NT2/D1 (cell line): ENCODE measurements at regions not wholly inside any gene's neighbourhood (a gene's known extent, or its start where the extent isn't known, plus 50 kb on each side); places are given as distances from the start of the nearest gene placed in this dataset.

ENCODE experiments used
- YY1 ChIP-seq: IDR thresholded peaks from 2 replicates; pipeline ENCODE4 v1.6.1; 2011; ENCODE audit not compliant: insufficient read length, insufficient read depth
- ZNF274 ChIP-seq: IDR thresholded peaks from 2 replicates; pipeline ENCODE4 v1.6.1; 2011; ENCODE audit warnings: mild to moderate bottlenecking, low read depth, low read length

DNA sequence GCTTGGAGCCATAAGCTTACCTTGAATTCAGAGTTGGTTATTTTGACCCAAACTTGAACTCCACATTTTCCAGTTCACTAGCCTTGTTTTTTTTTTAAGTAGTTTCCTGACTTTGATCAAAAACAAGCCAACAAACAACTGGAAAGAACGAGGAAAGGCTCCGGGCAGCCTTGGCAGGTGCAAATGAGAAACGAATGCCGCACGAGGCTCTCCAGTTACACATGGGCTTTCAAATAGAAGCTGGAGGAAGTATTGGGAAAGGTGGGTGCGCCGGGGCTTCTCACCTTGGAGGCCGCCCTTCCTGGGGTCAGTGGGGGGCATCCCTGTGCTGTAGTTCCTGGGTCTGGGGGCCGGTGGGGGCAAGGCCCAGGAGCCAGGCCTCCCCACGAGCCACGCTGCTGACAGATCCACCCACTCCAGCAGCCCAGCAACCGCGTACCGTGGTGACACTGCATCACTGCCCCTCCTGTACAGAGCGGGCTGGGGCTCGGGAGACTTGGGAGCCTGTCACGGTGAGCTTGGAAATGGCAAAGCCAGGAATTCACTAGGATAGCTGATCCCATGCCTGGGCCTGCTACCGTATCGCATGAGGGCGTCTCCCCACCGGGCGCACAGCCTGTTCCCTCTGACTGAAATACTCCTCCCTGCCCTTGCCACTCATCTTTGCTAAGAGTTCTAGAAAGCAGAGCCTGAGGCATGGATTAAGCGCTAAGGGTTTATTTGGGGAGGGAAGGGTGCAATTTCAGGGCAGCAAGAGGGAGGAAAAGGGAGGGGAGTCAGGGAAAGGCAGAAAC is 50.9 kb upstream of the ADRA2C start:
- TF ChIP-seq YY1, result no peak
- no peak for TF ChIP-seq ZNF274
